H1 (cell line): ENCODE measurements at regions not wholly inside any gene's neighbourhood (a gene's known extent, or its start where the extent isn't known, plus 50 kb on each side); places are given as distances from the start of the nearest gene placed in this dataset.

Source experiments
- CBX5 ChIP-seq: fragments of 300-800, 300-1000 bp; sonication (generic); IDR thresholded peaks from 2 replicates; pipeline ENCODE4 v1.7.1; 2016; ENCODE audit warnings: antibody characterized with exemption, low read length, low read depth
- CBX8 ChIP-seq: fragments of 300-800, 300-1000 bp; sonication (generic); IDR thresholded peaks from 2 replicates; pipeline ENCODE4 v1.7.1; 2016; ENCODE audit warnings: low read depth, low read length, borderline replicate concordance
- EGR1 ChIP-seq: IDR thresholded peaks from 2 replicates; pipeline ENCODE4 v1.6.1; 2011; ENCODE audit warnings: low read depth, low read length, borderline replicate concordance
- JUND ChIP-seq: IDR thresholded peaks from 2 replicates; pipeline ENCODE4 v1.6.1; 2011; ENCODE audit warnings: mild to moderate bottlenecking, improper control_type of control experiment, low read length
- KDM1A ChIP-seq: fragments of 200-600, 300-600 bp; sonication (generic); IDR thresholded peaks from 2 replicates; pipeline ENCODE4 v1.7.1; 2016; ENCODE audit warnings: mild to moderate bottlenecking, low read length, borderline replicate concordance
- RNF2 ChIP-seq: fragments of 200-900, 300-1000 bp; sonication (generic); IDR thresholded peaks from 2 replicates; pipeline ENCODE4 v1.7.1; 2016; ENCODE audit warnings: borderline replicate concordance, low read depth, mild to moderate bottlenecking, antibody characterized with exemption, low read length; ENCODE audit not compliant: poor library complexity, severe bottlenecking; ENCODE audit errors: missing control alignments
- SP1 ChIP-seq: IDR thresholded peaks from 2 replicates; pipeline ENCODE4 v1.6.1; 2011; ENCODE audit warnings: low read depth, low read length
- SP2 ChIP-seq: IDR thresholded peaks from 2 replicates; pipeline ENCODE4 v1.6.1; 2012; ENCODE audit warnings: mild to moderate bottlenecking, low read length, inconsistent platforms
- SP4 ChIP-seq: IDR thresholded peaks from 2 replicates; pipeline ENCODE4 v1.6.1; 2012; ENCODE audit warnings: low read length, inconsistent platforms
- TAF1 ChIP-seq: IDR thresholded peaks from 2 replicates; pipeline ENCODE4 v1.6.1; 2011; ENCODE audit warnings: mild to moderate bottlenecking, low read depth, low read length
- TF ChIP-seq, protein P1 (sequence below): IDR thresholded peaks from 2 replicates; pipeline ENCODE4 v1.6.1; 2011; ENCODE audit warnings: low read depth, mild to moderate bottlenecking, low read length; ENCODE audit not compliant: insufficient read depth

DNA sequence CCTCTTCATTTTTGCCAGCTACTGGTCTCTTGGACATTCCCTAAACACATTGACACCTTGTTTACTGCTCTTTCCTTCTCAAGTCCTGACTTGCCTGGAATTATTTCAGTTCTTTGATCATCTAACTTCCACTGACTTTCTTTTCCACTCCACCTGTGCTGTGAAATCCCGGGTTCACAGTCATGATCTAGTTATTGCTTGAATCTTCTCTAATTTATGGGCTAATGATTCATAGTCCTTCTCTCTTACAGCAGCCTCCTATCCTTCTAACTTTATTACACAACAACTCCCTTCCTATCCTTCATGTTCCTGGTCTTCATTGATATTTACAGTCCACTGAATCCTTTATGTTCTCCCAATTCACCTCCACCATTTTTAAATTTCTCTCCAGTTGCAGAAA is 260.1 kb downstream of the C12orf75 start (continued):
- no peak for TF ChIP-seq CBX8
- TF ChIP-seq EGR1, result no peak
- TF ChIP-seq, protein P1, sequence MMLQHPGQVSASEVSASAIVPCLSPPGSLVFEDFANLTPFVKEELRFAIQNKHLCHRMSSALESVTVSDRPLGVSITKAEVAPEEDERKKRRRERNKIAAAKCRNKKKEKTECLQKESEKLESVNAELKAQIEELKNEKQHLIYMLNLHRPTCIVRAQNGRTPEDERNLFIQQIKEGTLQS, result no peak
- TF ChIP-seq KDM1A, result no peak
- no peak for TF ChIP-seq SP1
- TF ChIP-seq CBX5, result no peak
- TF ChIP-seq JUND, result no peak
- no peak for TF ChIP-seq RNF2
- no peak for TF ChIP-seq SP2
- no peak for TF ChIP-seq TAF1
- TF ChIP-seq SP4, result no peak
